ENCODE measurements at regions not wholly inside any gene's neighbourhood (a gene's known extent, or its start where the extent isn't known, plus 50 kb on each side); places are given as distances from the start of the nearest gene placed in this dataset.
"Not testable (repeated sequence)": the region's sequence is repeated elsewhere in the genome, so short reads cannot be mapped to it uniquely, and the experiment has no call there.

DNA sequence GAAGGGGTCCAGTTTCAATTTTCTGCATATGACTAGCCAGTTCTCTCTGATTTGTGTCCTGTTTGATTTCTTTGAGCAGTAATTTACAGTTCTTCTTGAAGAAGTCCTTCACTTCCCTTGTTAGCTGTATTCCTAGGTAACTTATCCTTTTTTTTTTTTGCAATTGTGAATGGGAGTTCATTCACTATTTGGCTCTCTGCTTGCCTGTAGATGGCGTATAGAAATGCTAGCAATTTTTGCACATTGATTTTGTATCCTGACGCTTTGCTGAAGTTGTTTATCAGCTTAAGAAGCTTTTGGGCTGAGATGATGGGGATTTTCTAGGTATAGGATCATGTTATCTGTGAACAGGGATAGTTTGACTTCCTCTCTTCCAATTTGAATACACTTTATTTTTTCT lies 77.6 kb upstream of the NID2 start:
- intact Hi-C loops (cut with DNase I): no loop called here
- Histone ChIP-seq H3K4me3 (no peak overlapping the region), H3K4me1 (no peaks in the 10 kb centered on the region), H3K27ac (no peak overlapping the region), H3K9me3 (peaks cover 0 to 6% (median 0%) of the 10 kb centered on the region in 3 donors), H3K27me3 (no peaks in the 10 kb centered on the region), H3K36me3 (no peaks in the 10 kb centered on the region)
- DNase-seq: no peak
- 13 to 18% methylated on average over 2 of the region's 2 CpGs for WGBS, 2 donors
- no peak for TF ChIP-seq POLR2A (IDR thresholded peaks at IDR 0.05)
- TF ChIP-seq, protein P1, sequence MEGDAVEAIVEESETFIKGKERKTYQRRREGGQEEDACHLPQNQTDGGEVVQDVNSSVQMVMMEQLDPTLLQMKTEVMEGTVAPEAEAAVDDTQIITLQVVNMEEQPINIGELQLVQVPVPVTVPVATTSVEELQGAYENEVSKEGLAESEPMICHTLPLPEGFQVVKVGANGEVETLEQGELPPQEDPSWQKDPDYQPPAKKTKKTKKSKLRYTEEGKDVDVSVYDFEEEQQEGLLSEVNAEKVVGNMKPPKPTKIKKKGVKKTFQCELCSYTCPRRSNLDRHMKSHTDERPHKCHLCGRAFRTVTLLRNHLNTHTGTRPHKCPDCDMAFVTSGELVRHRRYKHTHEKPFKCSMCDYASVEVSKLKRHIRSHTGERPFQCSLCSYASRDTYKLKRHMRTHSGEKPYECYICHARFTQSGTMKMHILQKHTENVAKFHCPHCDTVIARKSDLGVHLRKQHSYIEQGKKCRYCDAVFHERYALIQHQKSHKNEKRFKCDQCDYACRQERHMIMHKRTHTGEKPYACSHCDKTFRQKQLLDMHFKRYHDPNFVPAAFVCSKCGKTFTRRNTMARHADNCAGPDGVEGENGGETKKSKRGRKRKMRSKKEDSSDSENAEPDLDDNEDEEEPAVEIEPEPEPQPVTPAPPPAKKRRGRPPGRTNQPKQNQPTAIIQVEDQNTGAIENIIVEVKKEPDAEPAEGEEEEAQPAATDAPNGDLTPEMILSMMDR (IDR thresholded peaks at IDR 0.05): no peak

DNA sequence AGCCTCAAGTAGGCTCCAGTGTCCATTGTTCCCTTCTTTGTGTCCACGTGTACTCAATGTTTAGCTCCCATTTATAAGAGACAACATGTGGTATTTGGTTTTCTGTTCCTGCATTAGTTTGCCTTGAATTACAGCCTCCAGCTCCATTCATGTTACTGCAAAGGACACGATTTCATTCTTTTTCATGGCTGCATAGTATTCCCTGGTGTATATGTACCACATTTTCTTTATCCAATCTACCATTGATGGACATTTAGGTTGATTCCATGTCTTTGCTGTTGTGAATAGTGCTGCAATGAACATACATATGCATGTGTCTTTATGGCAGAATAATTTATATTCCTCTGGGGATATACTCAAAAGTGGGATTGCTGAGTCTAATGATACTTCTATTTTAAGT lies 75.2 kb upstream of the NID2 start:
- intact Hi-C loops (cut with DNase I); H3K27ac ChIP-seq; H3K4me1 ChIP-seq; H3K27me3 ChIP-seq; DNase-seq; H3K36me3 ChIP-seq; H3K9me3 ChIP-seq; H3K4me3 ChIP-seq: not testable (repeated sequence)
- 75% methylated on average over 2 of the region's 2 CpGs for WGBS, 2 donors

DNA sequence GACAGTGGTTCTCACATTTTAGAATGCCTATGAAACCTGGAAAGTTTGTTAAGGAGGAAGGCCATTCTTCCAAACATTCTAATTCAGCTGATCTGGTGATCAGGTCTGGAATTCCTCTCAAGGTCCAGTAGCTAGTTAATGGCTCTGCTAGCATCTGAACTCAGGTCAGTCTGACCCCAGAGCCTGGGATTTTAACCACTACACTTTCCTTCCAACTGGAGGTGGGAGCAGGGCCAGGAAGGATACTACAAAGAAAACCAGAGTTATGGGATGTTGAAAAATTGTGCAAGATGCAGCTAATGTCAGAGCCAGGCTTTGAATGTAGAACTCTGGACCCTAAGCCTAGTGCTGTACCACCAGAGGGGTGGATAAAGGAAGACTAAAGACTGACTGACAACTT lies 73.6 kb upstream of the NID2 start:
- no peak for DNase-seq
- Histone ChIP-seq H3K4me1 (no peaks in the 10 kb centered on the region), H3K9me3 (peaks cover 0 to 6% (median 0%) of the 10 kb centered on the region in 3 donors), H3K27me3 (no peaks in the 10 kb centered on the region), H3K4me3 (no peak overlapping the region), H3K27ac (no peak overlapping the region), H3K36me3 (no peaks in the 10 kb centered on the region)
- intact Hi-C loops (cut with DNase I): no loop called here
- no peak for TF ChIP-seq POLR2A (IDR thresholded peaks at IDR 0.05)
- TF ChIP-seq, protein P1 (IDR thresholded peaks at IDR 0.05): no peak

DNA sequence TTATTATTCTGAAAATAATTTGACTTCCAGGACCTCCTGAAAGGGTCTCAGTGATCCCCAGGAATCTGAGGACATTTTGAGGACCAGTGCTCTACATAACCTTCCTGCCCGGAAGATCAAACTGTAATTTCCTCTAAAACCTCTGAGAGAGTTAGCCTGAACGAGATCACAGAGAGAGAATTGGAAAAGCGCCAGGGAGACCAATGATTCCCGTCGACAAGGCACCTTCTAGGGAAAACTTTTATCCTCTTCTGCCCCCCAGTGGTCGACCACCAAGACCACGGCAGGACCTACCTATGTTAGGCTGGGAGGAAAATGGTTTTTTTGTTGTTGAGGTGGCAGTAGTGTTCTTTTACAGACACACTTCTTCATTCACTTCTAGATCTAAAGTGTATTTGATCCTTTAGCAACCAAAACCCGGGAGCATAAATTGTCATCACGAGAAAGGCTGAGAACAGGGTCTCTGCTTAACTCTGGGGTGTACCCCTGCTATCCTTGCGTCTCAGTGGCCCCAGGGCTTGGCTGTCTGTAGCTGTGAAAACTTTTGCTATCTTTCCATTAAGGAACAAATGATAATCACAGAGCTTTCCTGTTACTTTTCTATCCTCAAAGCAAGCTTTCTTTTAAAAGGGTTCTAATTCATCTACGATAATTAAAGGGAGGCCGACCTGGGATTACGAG lies 62.9 kb upstream of the NID2 start:
- Histone ChIP-seq H3K9me3 (peaks cover 0 to 9% (median 0%) of the 10 kb centered on the region in 3 donors), H3K27me3 (no peaks in the 10 kb centered on the region), H3K4me3 (no peak overlapping the region), H3K27ac (no peak overlapping the region), H3K36me3 (no peaks in the 10 kb centered on the region), H3K4me1 (peaks cover 0 to 6% (median 0%) of the 10 kb centered on the region in 3 donors)
- DNase-seq: no peak
- WGBS, 2 donors: 28 to 30% methylated on average over 13 of the region's 13 CpGs
- no peak for TF ChIP-seq POLR2A (IDR thresholded peaks at IDR 0.05)
- TF ChIP-seq, protein P1 (IDR thresholded peaks at IDR 0.05): peak in 5 of 6 experiments; percentile 32 to 45 (median 39)
- intact Hi-C loops (cut with DNase I): loop anchor here (5.0 kb wide), 1 partner anchor 134 kb away; no protein-coding TSS in a partner anchor

DNA sequence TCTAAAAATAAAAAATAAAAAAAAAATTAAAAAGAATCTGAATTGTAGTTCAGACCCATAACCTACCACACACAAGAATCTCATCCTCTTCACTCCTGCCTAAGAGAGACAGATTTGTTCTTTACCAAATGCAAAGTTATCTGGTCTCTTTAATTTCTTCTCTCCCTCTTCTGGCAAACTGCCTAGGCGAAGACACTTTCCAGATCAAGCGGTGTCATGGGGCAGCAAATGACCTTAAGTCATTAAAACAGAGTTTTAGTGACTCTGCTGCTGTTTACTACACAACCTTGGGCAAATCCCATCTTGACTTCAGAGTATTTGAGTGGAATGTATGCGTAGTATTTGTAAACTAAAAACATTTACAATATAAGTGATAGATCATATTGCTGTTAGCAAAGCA lies 60.9 kb upstream of the NID2 start:
- DNase-seq: no peak
- Histone ChIP-seq H3K9me3 (no peaks in the 10 kb centered on the region), H3K27me3 (no peaks in the 10 kb centered on the region), H3K36me3 (no peaks in the 10 kb centered on the region), H3K4me3 (no peak overlapping the region), H3K4me1 (peaks cover 0 to 15% (median 0%) of the 10 kb centered on the region in 3 donors), H3K27ac (no peak overlapping the region)
- 78 to 87% methylated on average over 3 of the region's 3 CpGs for WGBS, 2 donors
- TF ChIP-seq POLR2A (IDR thresholded peaks at IDR 0.05): no peak
- TF ChIP-seq, protein P1 (IDR thresholded peaks at IDR 0.05): no peak
- intact Hi-C loops (cut with DNase I): loop anchor here (5.0 kb wide), 1 partner anchor 132 kb away; no protein-coding TSS in a partner anchor
